GM21390 (cell line): ENCODE measurements at regions not wholly inside any gene's neighbourhood (a gene's known extent, or its start where the extent isn't known, plus 50 kb on each side); places are given as distances from the start of the nearest gene placed in this dataset.
"Not testable (repeated sequence)": the region's sequence is repeated elsewhere in the genome, so short reads cannot be mapped to it uniquely, and the experiment has no call there.

Experiments used
- ATAC-seq: cut with Tn5 transposase; IDR thresholded peaks from one replicate; pipeline ENCODE4 v1.9.1; 2021; ENCODE audit not compliant: unreplicated experiment

DNA sequence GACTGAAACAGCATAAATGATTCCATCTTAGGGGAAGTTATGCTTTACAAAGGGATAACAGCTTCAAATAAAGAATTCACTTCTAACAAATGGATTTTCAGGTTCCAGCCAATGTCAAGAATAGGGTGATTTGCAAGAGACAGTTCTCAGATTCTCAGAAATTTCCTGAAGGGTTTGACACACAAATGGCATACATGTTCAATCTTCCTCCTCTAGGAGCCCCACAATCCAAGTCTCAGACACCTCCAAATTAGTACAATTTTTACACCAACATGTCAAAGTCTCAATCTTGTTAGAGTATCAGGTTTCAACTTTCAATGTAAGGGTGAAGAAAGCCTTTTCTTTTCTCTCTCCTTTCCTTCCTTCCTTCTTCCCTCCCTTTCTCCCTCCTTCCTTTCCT is 996.6 kb downstream of the TLE1 start:
- no peak for ATAC-seq

DNA sequence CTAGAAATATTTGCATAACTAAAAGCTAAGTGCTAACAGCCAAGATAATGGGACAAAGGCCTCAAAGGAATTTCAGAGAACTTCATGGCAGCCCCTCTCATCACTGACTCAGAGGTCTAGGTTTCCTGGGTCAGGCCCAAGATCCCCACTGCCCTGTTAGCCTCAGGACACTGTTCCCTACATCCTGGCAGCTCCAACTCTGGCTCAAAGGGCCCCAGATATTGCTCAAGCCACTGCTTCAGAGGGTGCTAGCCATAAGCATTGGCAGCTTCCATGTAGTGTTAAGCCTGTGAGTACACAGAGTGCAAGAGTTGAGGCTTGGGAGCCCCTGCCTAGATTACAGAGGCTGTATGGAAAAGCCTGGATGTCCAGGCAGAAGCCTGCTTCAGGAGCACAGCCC is 998.1 kb downstream of the TLE1 start:
- ATAC-seq: no peak

DNA sequence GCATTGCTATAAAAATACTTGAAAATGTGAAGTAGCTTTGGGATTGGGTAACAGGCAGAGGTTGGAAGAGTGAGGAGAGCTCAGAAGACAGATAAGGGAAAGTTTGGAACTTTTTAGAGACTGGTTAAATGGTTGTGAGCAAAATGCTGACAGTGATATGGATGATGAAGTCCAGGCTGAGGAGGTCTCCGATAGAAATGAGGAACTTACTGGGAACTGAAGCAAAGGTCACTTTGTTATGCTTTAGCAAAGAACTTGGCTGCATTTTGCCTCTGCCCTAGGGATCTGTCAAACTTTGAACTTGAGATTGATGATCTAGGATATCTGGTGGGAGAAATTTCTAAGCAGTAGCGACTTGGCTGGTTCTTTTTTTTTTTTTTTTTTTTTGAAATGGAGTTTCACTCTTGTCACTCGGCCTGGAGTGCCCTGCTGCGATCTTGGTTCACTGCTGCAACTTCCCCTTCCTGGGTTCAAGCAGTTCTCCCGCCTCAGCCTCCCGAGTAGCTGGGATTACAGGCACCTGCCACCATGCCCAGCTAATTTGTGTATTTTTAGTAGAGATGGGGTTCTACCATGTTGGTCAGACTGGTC is 998.9 kb downstream of the TLE1 start:
- ATAC-seq: no peak

DNA sequence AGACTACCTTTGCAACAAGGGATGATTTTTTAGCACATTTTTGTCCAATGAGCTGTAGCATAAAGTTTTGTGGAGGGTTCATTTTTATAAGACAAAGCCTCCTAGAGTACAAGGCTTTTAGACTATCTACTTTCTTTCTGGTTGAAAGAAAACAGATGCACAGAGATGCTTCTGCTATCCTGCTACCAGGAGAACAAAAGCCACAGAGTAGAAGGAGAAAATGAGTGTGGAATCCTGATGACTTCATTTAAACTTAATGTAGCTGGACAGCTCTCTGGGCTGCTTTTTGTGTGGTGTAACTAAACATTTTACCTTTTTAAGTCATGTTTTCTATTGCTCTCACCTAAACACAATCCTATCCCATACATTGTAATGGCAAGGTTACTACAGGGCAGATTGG is 1009.4 kb downstream of the TLE1 start:
- no peak for ATAC-seq

DNA sequence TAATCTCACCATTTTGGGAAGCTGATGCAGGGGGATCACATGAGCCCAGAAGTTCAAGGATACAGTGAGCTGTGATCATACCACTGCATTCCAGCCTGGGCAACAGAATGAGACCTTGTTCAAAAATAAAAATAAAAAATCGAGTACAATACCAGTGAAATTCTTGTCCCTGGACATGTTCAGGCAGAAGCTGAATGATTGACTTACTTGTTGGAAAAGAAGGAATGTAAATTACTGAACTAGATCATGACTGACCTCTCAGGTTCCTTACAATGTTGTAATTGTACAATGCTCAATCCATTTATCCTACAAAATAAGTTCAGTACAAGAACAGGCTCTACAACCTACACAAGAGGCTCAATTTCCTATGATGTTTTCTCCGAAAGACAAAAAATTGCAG is 1010.4 kb downstream of the TLE1 start:
- no peak for ATAC-seq

DNA sequence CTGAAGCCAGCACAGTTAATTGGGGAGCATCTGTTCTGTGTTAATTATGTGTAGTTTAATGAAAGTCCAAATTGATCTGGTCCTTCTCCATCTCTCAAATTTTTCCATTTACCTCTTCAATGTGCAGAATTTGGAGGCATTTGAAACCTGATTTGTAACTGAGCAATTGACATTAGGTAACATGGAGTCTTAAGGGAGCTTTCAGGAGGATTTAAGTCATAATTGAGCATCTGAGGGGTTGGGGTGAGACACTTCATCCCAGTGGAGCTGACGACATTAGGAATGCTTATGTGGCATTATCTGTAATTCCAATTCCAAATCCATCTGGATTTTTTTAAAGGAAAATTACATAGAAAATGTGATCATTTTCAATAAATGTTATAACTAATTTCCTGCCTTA is 1015.9 kb downstream of the TLE1 start:
- ATAC-seq: no peak

DNA sequence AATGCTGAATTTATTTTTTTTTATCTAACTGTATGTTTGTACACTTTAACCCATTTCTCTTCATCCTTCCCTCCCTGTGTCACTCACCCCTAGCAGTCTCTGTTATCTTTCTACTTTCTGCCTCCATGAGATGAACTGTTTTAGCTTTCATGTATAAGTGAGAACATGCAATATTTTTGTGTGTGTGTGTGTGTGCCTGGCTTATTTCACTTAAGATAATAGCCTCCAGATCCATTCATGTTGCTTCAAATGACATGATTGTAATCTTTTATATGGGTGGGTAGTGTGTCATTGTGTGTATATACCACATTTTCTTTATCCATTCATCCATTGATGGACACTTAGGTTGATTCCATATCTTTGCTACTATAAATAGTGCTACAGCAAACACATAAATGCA is 1023.9 kb downstream of the TLE1 start:
- no peak for ATAC-seq

DNA sequence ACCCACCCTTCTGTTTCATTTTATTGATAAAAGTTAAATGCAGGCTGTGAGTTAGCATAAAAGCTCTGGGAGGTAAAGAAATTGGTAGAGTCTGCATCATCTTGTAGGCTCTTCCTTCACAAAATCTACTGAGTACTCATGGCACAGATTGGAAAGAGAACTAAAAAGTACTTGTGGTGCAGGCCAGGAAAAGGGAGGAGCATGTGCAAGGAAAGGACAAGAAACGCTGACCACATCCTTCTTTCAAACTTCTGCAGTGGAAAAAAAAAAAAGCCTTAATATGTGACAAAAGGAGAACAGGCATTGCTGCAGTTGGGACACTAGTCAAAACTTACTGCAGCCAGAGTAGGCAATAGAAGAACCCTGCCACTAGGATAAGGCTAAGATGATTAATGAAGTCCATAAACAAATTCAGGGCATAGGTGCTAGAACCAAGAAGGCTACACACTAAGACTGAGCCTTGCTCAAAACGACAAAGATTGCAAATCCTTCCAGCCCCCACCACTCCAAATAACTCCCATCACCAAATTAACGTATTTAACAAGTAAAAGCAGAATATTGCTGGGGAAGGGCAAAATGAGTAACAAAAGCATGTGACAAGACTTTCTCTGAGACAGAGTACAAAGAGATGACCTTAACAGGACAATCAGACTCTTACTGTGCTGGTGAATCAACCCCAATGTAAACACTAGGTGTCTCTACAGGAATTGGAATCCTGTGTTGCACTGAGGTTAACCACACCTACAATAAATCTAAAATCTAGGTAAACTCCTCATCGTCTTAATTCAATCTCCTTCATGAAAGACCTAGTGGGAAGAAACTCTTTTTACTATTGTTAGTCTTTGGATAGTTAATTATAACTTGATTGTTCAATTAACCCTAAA is 1024.8 kb downstream of the TLE1 start:
- ATAC-seq: no peak

DNA sequence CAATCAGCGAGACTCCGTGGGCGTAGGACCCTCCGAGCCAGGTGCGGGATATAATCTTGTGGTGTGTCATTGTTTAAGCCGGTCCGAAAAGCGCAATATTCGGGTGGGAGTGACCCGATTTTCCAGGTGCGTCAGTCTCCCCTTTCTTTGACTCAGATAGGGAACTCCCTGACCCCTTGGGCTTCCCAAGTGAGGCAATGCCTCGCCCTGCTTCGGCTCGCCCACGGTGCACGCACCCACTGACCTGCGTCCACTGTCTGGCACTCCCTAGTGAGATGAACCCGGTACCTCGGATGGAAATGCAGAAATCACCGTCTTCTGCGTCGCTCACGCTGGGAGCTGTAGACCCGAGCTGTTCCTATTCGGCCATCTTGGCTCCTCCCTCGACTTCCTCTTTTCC is 1029.6 kb downstream of the TLE1 start:
- ATAC-seq: not testable (repeated sequence)

DNA sequence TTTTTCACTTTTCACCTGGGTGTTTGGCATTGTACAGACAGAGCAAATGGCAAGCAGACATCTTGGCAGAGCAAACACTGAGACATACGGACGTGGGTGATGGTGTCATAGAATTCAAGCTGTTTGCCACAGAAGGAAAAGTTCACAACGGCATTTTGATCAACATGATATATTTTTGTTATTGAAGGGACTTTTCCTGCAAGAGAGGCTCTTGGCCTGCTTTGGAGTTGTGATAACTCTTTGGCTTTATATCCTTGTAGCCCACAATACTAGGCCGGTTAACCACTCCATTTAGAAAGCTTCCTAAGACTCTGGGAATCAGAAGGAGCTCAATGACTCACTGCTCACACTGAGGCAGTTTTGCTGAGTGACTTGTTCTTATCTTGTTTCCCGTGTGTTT is 1038.3 kb downstream of the TLE1 start:
- no peak for ATAC-seq

DNA sequence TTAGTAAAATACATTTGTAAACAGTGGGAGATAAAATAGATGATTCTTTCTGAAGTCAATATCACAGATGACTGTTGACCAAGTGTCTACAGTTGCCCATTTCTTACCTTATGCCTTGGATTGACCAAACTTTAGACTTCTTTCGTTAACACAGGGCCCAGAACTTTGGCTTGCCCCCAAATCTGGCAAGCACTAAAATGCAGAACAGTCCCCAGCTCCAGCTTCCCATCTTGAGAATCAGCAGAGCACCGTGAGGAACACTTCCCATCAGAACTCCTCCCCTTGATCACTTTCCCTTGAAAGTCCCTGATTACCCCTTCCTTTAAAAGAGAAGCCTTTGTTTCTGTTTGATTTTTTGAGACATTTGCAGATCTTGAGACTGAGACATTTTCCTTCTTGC is 1039.9 kb downstream of the TLE1 start:
- no peak for ATAC-seq

DNA sequence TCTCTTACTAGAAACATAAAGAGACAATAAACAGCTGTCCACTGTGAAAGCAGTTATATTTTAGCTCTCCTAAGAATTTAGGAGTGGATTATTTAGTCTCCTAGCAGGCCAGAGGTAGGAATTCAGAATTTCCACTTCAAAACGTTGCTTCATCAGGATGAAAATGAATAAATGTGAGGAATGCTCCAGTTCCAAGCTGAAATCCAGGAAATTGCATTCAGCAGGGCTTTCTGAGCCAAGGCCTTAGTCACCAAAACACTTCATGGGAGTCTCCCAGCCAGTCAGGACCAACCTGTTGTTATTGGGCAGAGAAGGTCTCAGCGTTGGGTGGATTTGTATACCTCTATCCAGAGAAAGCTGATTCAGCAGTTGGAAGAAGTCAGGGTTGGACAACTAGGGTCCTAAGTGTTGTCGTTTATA is 1040.3 kb downstream of the TLE1 start:
- no peak for ATAC-seq

DNA sequence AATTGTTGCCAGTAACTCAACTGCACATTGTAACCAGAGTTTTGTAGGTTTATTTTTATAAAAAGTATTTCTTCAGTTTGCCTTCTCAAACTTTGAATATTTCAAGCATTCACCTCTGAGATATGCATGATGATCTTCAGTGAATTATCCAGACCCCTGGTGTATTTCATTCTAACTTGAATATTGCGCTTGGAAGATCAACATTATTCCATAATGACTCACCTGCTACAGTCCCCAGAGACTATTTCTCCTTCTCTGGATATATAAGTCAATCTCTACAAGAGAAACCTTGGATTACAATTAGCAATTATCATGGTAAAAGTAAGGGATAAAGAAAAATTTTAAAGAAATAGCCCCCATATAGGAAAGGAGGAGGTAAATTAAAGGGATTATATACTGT is 1041.0 kb downstream of the TLE1 start:
- no peak for ATAC-seq

DNA sequence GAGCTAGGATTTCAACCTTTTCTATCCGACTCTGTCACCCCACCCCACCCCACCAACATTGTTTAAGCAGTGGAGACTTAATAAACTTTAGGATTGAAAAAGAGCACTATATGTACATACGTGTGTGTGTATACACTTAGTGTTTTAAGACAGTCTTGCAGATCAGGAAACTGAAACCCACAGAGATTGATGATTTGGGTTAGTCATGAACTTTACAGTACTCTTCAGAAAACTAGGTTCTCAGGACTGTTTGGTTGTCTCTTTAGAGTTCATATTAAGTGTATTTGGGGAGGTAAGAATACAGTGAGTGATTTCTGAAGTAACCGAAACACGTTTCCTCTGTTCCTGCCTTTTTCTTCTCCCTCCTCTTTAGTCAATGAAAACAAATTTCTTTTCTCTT is 1043.1 kb downstream of the TLE1 start:
- no peak for ATAC-seq

DNA sequence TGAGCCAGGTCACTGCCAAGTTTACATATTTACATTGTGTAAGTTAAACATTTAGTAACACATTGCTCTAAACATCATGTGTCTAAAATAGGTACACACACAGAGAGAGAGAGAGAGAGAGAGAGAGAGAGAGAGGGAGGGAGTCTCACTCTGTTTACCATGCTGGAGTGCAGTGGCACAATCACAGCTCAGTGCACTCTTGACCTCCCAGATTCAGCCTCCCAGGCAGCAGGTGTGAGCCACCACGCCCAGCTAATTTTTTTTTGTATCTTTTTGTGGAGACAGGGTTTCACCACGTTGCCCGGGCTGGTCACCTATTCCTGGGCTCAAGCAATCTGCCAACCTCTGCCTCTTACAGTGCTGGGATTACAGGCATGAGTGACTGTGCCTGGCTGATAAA is 1045.3 kb downstream of the TLE1 start:
- no peak for ATAC-seq

DNA sequence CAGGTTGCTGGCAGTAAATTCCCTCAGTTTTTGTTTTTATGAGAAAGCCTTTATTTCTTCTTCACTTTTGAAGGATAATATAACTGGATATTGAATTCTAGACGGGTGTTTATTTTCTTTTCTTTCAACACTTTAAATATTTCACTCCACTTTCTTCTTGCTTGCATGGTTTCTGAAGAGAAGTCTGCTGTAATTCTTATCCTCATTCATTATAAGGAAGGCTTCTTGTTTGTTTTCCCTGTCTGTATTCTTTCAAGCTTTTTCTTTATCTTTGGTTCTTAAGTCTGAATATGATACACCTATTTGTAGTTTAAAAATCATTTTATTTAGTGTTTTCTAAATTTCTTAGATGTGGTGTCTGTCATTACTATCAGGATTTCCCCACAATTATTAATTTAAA is 1054.3 kb downstream of the TLE1 start:
- ATAC-seq: no peak

DNA sequence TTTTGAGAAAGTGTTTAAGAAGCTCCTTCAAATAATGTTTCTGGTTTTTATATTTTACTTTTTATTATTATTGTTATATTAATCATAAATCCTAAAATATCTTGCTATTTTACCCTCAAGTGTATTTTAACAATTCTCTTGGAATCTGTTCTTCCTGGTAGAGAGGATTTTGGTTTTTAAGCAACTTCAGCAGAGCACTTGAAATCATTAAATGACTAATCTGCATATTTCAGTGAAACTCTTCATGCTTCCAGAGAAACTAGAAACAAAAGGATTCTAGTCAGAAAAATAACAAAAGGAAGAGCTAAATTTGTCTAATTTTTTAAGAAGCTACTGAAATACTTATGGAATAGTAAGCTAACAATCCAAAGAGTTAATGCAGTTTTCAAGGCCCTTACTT is 1057.3 kb downstream of the TLE1 start:
- ATAC-seq: no peak

DNA sequence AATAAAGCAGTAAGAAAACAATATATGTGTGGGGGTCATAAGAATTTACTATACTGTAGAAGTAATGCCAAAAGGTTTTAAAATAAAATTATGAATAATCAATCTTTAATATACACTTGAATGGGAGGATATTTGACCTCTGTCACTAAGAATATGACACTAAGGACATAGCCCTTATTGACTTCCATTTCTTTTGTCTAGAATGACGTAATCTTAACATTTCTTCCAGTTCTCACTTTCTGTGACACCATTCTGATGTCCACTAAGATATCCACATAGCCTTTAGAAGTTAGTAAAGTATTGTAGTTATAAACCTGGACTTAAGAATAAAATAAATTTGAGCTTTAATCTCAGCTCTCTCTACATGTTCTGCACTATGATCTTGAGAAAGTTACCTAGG is 1050.7 kb downstream of the TLE4 start:
- ATAC-seq: no peak

DNA sequence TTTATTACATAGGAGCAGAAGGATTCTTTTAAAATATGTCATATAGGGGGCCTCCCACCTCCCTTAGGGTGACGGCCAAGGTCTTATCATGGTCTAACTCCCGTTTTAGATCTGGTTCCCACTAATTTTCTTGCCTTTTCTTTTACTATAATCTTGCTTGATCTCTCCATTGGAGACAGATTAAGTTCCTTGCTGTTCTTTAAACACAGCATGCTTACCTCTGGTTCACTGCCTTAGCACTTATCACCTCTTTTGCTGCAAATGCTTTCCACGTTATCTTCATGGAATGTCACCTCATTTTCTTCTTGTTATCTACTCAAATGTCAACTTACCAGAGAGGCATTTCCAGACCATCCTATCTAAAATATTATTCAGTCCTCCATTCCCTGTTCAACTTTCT is 1047.6 kb downstream of the TLE4 start:
- no peak for ATAC-seq

DNA sequence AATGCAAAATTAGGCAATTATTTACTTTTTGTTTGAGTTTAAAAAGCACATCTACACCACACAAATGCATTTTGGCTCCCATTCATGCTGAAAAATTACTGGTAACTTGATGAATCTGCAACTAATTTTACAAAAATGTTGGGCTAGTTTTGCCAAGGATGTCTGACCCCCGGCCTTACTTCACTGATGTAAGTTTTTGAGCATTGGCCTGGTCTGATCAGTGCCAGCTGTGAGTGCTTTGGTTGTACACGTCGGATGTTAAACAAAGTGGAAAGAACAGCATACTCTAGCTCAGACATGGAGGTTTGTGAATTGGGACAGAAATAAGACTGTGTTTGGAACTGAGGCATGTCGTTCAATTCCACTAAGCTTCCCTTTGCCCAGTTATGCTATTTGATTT is 1044.2 kb downstream of the TLE4 start:
- ATAC-seq: no peak

DNA sequence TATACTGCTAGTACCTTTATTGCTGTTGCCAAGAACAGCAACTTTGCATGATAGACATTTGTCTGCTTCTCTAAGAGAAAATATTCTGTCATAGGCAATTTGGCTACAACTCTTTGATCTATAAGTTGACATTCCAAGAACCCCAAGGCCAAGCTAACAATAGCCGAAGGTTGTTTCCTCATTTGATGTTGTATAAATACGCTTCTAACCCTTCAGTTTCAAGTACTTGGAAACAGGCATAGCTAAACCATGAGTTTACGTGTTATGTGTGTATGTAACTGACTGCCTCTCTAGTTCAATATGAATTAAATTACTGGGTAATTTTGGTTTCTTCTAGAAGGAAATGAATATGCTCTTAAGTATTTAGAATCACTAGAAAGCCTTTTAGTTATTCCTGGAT is 1034.0 kb downstream of the TLE4 start:
- no peak for ATAC-seq

DNA sequence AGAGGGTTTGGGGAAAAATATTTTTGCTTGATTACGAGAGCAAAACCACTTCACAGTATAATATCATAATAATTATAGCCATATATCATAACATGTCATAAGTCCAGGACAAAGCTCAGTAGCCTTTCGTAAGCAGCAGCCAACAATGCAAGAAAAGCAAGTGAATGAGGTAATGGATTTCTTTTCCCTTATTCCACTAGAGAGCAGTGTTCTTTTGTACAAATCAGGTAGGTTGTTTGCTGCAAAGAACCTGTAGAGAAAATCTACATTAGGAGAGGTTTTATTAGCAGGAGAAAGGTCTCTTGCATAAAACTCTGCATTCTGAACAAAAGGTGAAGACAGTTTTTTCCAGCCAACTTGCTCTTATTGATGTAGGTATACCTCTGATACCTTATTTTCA is 1033.4 kb downstream of the TLE4 start:
- no peak for ATAC-seq

DNA sequence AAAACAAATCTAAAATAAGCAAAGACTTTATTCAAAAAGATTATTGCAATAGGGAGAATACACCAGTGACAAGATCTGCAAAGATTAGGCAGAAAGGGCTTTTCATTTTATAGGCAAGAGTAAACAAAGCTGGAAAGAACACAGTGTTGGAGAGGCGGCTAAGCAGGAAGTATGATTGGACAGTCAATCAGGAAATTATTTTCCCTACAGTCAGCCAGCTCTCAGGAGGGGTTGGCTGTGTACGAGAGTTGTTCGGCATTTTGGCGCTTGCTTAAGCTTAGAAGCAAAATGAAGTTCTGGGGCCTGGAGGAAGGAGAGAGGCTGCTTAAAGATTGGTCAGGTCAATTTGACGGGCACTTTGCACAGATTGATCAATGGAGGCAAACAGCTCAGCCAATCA is 1030.5 kb downstream of the TLE4 start:
- ATAC-seq: no peak
